Astrocyte (in vitro differentiated cells and primary cell): ENCODE measurements at regions not wholly inside any gene's neighbourhood (a gene's known extent, or its start where the extent isn't known, plus 50 kb on each side); places are given as distances from the start of the nearest gene placed in this dataset.

Experiments used
- DNase-seq: peaks from one replicate; pipeline ENCODE4 v3.0.0-alpha.2; 2010; ENCODE audit warnings: low read depth
- FAIRE-seq: peaks from 2 replicates; lab custom pipeline; 2011; peaks lifted over from hg19 to GRCh38; lab: Jason Lieb, UNC
- H2AFZ ChIP-seq: 2 replicates; pipeline ENCODE4 v1.6.0; 2012; ENCODE audit warnings: low read depth, low read length, inconsistent platforms
- H3K27ac ChIP-seq: 2 replicates; pipeline ENCODE4 v1.5.1; 2011; ENCODE audit warnings: low read depth, low read length, inconsistent platforms
- H3K27me3 ChIP-seq: 2 replicates; pipeline ENCODE4 v1.6.0; 2011; ENCODE audit warnings: low read length, inconsistent platforms; ENCODE audit not compliant: insufficient read depth
- H3K36me3 ChIP-seq: 2 replicates; pipeline ENCODE4 v1.5.1; 2011; ENCODE audit warnings: low read length, inconsistent platforms; ENCODE audit not compliant: insufficient read depth
- H3K4me1 ChIP-seq: 2 replicates; pipeline ENCODE4 v1.5.1; 2011; ENCODE audit warnings: low read length, inconsistent platforms; ENCODE audit not compliant: insufficient read depth
- H3K4me2 ChIP-seq: 2 replicates; pipeline ENCODE4 v1.6.0; 2012; ENCODE audit warnings: low read length, inconsistent platforms
- H3K4me3 ChIP-seq: 2 replicates; pipeline ENCODE4 v1.5.1; 2011; ENCODE audit warnings: low read depth, mild to moderate bottlenecking, low read length, inconsistent platforms; ENCODE audit not compliant: insufficient read depth
- H3K79me2 ChIP-seq: 2 replicates; pipeline ENCODE4 v1.6.0; 2012; ENCODE audit warnings: mild to moderate bottlenecking, low read length, inconsistent platforms; ENCODE audit not compliant: insufficient read depth
- H3K9ac ChIP-seq: 2 replicates; pipeline ENCODE4 v1.6.0; 2012; ENCODE audit warnings: mild to moderate bottlenecking, low read length, inconsistent platforms
- H3K9me3 ChIP-seq: 2 replicates; pipeline ENCODE4 v1.5.1; 2012; ENCODE audit warnings: low read depth, mild to moderate bottlenecking, low read length, inconsistent platforms; ENCODE audit not compliant: insufficient read depth
- H4K20me1 ChIP-seq: 2 replicates; pipeline ENCODE4 v1.6.0; 2012; ENCODE audit warnings: low read length, inconsistent platforms; ENCODE audit not compliant: insufficient read depth
- H3K27ac Mint-ChIP-seq: one replicate; pipeline ENCODE4 v1.8.0; 2021; ENCODE audit warnings: mild to moderate bottlenecking, mixed read lengths; ENCODE audit not compliant: unreplicated experiment
- H3K27me3 Mint-ChIP-seq: one replicate; pipeline ENCODE4 v1.8.0; 2021; ENCODE audit warnings: low read depth, mixed read lengths; ENCODE audit not compliant: unreplicated experiment
- H3K36me3 Mint-ChIP-seq: one replicate; pipeline ENCODE4 v1.8.0; 2021; ENCODE audit warnings: low read depth, mixed read lengths; ENCODE audit not compliant: unreplicated experiment
- H3K4me1 Mint-ChIP-seq: one replicate; pipeline ENCODE4 v1.8.0; 2021; ENCODE audit warnings: low read depth, mixed read lengths; ENCODE audit not compliant: unreplicated experiment
- H3K4me3 Mint-ChIP-seq: one replicate; pipeline ENCODE4 v1.8.0; 2021; ENCODE audit warnings: mild to moderate bottlenecking, moderate library complexity, mixed read lengths; ENCODE audit not compliant: unreplicated experiment
- H3K9me3 Mint-ChIP-seq: one replicate; pipeline ENCODE4 v1.8.0; 2021; ENCODE audit warnings: mild to moderate bottlenecking, mixed read lengths; ENCODE audit not compliant: unreplicated experiment
- CTCF ChIP-seq: IDR thresholded peaks from 2 replicates; pipeline ENCODE4 v1.5.1; 2011; ENCODE audit warnings: low read depth, mild to moderate bottlenecking, inconsistent platforms, low read length, moderate library complexity; ENCODE audit not compliant: insufficient read depth
- EZH2 ChIP-seq: IDR thresholded peaks from 2 replicates; pipeline ENCODE4 v1.6.1; 2012; ENCODE audit warnings: mild to moderate bottlenecking, low read length, inconsistent platforms; ENCODE audit not compliant: insufficient read depth

- Mint-ChIP-seq H3K4me3 (no peak overlapping the region), H3K27me3 (peaks cover 54% of the 10 kb centered on the region)
- FAIRE-seq: no peak
Measured at GRCh38 chr10:43960135-43960415, 311.4 kb upstream of the ZNF32 start.

GRCh38 chr10:43959364-43960134, 310.9 kb upstream of the ZNF32 start:
- no peak overlapping the region for H3K4me3 ChIP-seq
- Mint-ChIP-seq H3K4me3 (no peak overlapping the region), H3K4me1 (no peaks in the 10 kb centered on the region), H3K36me3 (no peaks in the 10 kb centered on the region), H3K9me3 (peaks cover 1% of the 10 kb centered on the region), H3K27ac (no peak overlapping the region), H3K27me3 (peaks cover 52% of the 10 kb centered on the region)
- H3K27me3 ChIP-seq: no peaks in the 10 kb centered on the region
- TF ChIP-seq EZH2 (no peak), CTCF (no peak)
- FAIRE-seq (no peak), DNase-seq (no peak)
- no peaks in the 10 kb centered on the region for H3K4me1 ChIP-seq
- H3K27ac ChIP-seq: no peak overlapping the region
- H3K79me2 ChIP-seq: no peaks in the 10 kb centered on the region
- no peak overlapping the region for H3K4me2 ChIP-seq
- no peaks in the 10 kb centered on the region for H3K9me3 ChIP-seq
- no peaks in the 10 kb centered on the region for H3K36me3 ChIP-seq
- H3K9ac ChIP-seq: no peak overlapping the region
- no peaks in the 10 kb centered on the region for H4K20me1 ChIP-seq
- H2AFZ ChIP-seq: no peak overlapping the region

More at GRCh38 chr10:43960135-43960415, 311.4 kb upstream of the ZNF32 start:
- Mint-ChIP-seq H3K27ac (no peak overlapping the region), H3K36me3 (no peaks in the 10 kb centered on the region), H3K9me3 (peaks cover 1% of the 10 kb centered on the region), H3K4me1 (no peaks in the 10 kb centered on the region)
- Histone ChIP-seq H3K9me3 (no peaks in the 10 kb centered on the region), H3K36me3 (no peaks in the 10 kb centered on the region), H2AFZ (no peak overlapping the region), H3K9ac (no peak overlapping the region), H3K4me3 (no peak overlapping the region), H3K4me1 (no peaks in the 10 kb centered on the region), H3K27ac (no peak overlapping the region), H3K27me3 (no peaks in the 10 kb centered on the region), H3K4me2 (no peak overlapping the region), H4K20me1 (no peaks in the 10 kb centered on the region), H3K79me2 (no peaks in the 10 kb centered on the region)
- DNase-seq: no peak
- TF ChIP-seq EZH2 (no peak), CTCF (no peak)

- H3K36me3 Mint-ChIP-seq: no peaks in the 10 kb centered on the region
- H3K27me3 Mint-ChIP-seq: peaks cover 47% of the 10 kb centered on the region
- DNase-seq: no peak
Measured at GRCh38 chr10:43958964-43959363, 310.3 kb upstream of the ZNF32 start.

More at GRCh38 chr10:43958964-43959363, 310.3 kb upstream of the ZNF32 start:
- H2AFZ ChIP-seq: no peak overlapping the region
- no peaks in the 10 kb centered on the region for H3K4me1 Mint-ChIP-seq
- H4K20me1 ChIP-seq: no peaks in the 10 kb centered on the region
- no peak overlapping the region for H3K9ac ChIP-seq
- H3K9me3 Mint-ChIP-seq: peaks cover 5% of the 10 kb centered on the region
- no peaks in the 10 kb centered on the region for H3K27me3 ChIP-seq
- H3K9me3 ChIP-seq: no peaks in the 10 kb centered on the region
- no peak for TF ChIP-seq EZH2
- TF ChIP-seq CTCF: no peak
- no peaks in the 10 kb centered on the region for H3K4me1 ChIP-seq
- no peaks in the 10 kb centered on the region for H3K36me3 ChIP-seq
- no peak overlapping the region for H3K27ac Mint-ChIP-seq
- no peak overlapping the region for H3K27ac ChIP-seq
- FAIRE-seq: no peak
- H3K4me2 ChIP-seq: no peak overlapping the region
- no peak overlapping the region for H3K4me3 Mint-ChIP-seq
- no peaks in the 10 kb centered on the region for H3K79me2 ChIP-seq
- no peak overlapping the region for H3K4me3 ChIP-seq
